NCI-H774 (cell line): ENCODE measurements at regions not wholly inside any gene's neighbourhood (a gene's known extent, or its start where the extent isn't known, plus 50 kb on each side); places are given as distances from the start of the nearest gene placed in this dataset.
"Not testable (repeated sequence)": the region's sequence is repeated elsewhere in the genome, so short reads cannot be mapped to it uniquely, and the experiment has no call there.

Experiments
- DNase-seq: peaks from one replicate; lab custom pipeline; 2025; lab: John Stamatoyannopoulos, UW

GRCh38 chr2:236415684-236416444 is 151.7 kb upstream of the ASB18 start:
- DNase-seq, result no peak

- DNase-seq, result no peak
These were observed 152.5 kb upstream of the ACKR3 start for GRCh38 chr2:236417150-236417549.

- no peak for DNase-seq
These were observed 139.0 kb upstream of the ACKR3 start for GRCh38 chr2:236430584-236430983.

- DNase-seq, result no peak
These were observed 135.0 kb upstream of the ACKR3 start for GRCh38 chr2:236434593-236434992.

- DNase-seq, result no peak
These were observed 129.3 kb upstream of the ACKR3 start for GRCh38 chr2:236440110-236440881.

- DNase-seq, result no peak
These were observed 125.4 kb upstream of the ACKR3 start for GRCh38 chr2:236444187-236444586.

- no peak for DNase-seq
These were observed 123.9 kb upstream of the ACKR3 start for GRCh38 chr2:236445678-236446077.

GRCh38 chr2:236446521-236446920 is 123.1 kb upstream of the ACKR3 start:
- DNase-seq, result no peak

- no peak for DNase-seq
These were observed 120.4 kb upstream of the ACKR3 start for GRCh38 chr2:236449167-236449761.

- no peak for DNase-seq
These were observed 117.4 kb upstream of the ACKR3 start for GRCh38 chr2:236452238-236452637.

GRCh38 chr2:236454076-236454475 is 115.5 kb upstream of the ACKR3 start:
- no peak for DNase-seq

- DNase-seq, result no peak
These were observed 110.2 kb upstream of the ACKR3 start for GRCh38 chr2:236459393-236459792.

GRCh38 chr2:236464140-236464539 is 105.5 kb upstream of the ACKR3 start:
- no peak for DNase-seq

- DNase-seq, result no peak
These were observed 96.7 kb upstream of the ACKR3 start for GRCh38 chr2:236472720-236473495.

- no peak for DNase-seq
These were observed 95.9 kb upstream of the ACKR3 start for GRCh38 chr2:236473691-236474090.

GRCh38 chr2:236479814-236480213 is 89.8 kb upstream of the ACKR3 start:
- DNase-seq, result no peak

GRCh38 chr2:236483102-236483501 is 86.5 kb upstream of the ACKR3 start:
- no peak for DNase-seq

- no peak for DNase-seq
These were observed 84.1 kb upstream of the ACKR3 start for GRCh38 chr2:236485519-236485918.

GRCh38 chr2:236489083-236489482 is 80.5 kb upstream of the ACKR3 start:
- not testable (repeated sequence) for DNase-seq

GRCh38 chr2:236489895-236490404 is 79.7 kb upstream of the ACKR3 start:
- no peak for DNase-seq

- no peak for DNase-seq
These were observed 73.3 kb upstream of the ACKR3 start for GRCh38 chr2:236496340-236496739.

- DNase-seq, result no peak
These were observed 71.3 kb upstream of the ACKR3 start for GRCh38 chr2:236498369-236498768.
